Left forelimb (tissue), 1 donor: ENCODE measurements at regions not wholly inside any gene's neighbourhood (a gene's known extent, or its start where the extent isn't known, plus 50 kb on each side); places are given as distances from the start of the nearest gene placed in this dataset.

ENCODE experiments used
- DNase-seq: peaks from one replicate; pipeline ENCODE4 v3.0.0-alpha.2; 2018; ENCODE audit warnings: low spot score

DNA sequence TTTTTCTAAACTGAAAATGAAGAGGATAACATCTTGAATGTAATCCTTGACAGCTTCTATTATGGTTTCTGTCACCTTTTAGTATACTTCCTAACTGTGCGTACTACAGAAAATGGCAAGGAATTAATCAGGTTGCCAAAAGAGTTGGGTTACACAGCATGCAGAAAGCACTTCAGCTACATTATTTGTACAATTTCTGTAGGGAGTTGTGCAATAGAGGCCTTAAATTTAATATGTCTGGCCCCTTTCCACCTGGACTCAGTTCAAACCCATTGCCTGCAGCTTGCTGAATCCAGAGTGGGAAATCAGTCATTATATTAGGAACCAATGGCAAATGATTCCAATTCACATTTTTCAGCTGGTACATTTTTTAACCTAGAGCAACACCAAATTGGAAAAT is 549.7 kb downstream of the CSNK1G3 start:
- DNase-seq = no peak

DNA sequence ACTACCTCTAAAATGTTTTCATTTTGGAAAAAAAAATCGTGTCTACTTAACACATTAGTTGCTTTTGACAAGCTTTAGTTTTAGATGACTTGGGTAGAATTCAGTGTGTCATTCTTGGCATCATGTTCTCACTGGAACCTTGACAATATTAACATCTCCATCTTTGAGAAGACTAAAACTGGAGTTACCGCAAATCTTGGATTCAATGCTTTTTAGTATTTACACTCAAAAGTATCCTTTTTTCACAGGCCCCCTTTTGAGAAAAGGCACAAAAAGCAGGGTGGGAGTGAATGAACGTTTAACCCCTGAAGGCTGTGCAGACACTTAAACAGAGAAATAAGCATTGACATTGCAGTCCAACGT is 549.1 kb downstream of the CSNK1G3 start:
- DNase-seq = no peak

DNA sequence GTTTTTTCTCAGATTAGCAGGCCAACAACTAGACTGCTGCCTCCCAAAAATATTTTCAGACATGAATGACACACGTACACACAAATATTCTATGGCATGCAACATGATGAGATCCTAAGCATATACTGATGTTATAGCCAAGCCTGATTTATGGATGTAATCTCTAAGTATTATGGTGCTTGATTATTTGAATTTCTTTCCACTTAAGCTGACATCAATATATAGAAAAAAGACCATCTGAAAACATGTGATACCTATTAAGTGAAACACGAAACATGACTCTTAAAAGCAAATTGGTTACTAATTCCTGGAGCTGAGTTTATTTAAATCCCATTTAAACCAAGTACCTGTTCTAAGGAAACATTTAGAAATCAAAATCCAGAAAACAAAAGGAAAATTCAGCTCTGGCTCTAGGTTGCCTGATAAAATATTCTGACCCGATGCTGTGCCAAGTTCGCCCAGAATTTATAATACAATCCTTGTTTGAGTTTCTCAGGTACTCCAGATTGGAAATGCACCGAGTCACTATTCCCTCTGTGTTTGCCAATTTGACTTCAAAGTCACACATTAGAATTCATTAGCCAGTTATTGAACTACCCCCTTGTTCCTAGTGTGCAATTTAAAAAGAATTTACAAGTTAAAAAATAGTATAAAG is 548.6 kb downstream of the CSNK1G3 start:
- DNase-seq = no peak

DNA sequence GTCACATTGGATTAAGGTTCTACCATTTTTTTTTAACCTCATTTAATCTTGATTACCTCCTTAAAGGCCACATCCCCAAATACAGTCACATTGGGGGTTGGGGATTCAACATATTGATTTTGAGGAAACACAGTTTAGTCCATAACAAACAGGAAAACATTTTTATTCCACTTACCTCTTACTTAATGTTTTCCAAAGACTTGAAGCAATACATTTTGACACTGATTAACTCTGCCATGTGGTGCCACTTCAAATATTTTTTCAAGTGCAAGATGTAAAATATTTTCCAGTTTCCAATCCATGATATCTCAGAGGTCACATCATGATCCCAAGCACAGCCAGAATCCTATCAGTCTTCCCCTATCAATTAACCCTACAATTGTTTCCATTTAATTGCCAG is 548.0 kb downstream of the CSNK1G3 start:
- no peak for DNase-seq

DNA sequence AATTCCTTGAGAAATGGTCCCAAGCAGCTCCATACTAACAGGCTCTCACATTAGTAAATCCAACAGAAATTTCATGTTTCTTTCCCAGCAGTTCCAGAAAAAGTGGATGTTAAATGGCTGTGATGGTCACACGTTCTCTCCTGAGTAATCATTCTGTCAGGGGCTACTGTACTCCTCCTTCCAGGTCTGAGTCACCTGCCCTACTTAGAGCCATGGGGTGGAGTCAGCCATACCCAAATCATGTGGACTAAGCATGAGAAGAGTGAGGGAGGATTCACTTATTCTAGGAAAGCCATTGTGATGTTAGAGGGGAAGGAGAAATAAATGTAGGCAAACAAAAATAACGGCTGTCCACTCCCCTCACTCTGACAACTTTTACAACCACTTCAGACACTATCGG is 547.2 kb downstream of the CSNK1G3 start:
- DNase-seq = no peak

DNA sequence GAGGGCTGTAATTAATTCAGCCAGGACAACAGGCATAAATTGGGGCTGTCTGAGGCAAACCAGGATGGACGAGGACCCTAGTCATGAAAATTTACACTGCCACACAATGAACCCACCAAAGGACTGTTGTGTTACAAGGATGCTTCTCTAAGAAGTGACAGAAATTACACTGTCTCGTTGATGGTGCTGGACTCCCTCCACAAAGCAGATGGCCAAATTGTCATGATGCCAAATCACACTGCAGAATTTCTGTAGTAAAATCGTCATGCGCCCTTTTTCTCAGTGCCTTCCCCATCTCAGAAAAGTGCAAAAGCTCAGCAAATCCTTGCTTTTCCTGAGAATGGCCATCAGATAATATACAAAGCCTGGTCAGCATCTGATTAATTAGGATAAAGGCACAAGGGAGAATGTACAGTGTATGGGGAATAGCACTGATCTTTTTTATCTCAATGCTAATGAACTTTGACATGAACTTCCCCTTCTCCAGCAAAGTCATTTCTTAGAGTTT is 545.8 kb downstream of the CSNK1G3 start:
- no peak for DNase-seq

DNA sequence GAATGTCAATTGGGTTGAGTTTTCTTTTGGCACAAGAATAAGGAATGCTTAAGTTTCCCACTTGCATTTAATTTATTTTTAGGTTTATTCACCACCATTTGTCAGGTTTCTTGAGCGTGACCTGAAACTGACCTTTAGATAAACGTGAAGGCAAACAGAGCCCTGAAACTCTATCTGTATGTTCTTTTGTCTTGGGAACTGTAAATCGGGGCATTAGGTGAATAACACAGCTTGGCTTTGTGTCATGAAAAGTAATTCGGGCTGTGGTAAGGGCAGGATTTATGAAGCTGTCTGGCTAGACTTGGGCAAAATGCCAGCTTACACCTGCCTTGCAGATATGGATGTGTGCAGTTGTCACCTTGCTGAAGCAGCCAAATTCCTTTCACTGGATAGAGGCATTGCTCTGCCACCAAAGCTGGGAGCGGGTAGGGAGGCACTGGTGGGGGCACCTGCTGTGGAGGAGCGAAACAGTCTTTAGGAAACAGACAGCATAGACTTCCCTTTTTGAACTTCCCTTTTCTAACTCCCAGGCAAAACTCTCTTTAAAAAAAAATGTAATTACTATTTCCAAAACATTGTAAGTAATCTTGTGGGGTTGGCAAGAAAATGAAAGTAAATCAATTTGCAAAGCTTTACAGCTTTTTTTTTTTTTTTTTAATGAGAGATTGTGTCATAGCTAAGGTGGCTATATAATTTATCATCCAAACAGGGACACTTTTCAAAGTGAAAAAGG is 545.2 kb downstream of the CSNK1G3 start:
- no peak for DNase-seq

DNA sequence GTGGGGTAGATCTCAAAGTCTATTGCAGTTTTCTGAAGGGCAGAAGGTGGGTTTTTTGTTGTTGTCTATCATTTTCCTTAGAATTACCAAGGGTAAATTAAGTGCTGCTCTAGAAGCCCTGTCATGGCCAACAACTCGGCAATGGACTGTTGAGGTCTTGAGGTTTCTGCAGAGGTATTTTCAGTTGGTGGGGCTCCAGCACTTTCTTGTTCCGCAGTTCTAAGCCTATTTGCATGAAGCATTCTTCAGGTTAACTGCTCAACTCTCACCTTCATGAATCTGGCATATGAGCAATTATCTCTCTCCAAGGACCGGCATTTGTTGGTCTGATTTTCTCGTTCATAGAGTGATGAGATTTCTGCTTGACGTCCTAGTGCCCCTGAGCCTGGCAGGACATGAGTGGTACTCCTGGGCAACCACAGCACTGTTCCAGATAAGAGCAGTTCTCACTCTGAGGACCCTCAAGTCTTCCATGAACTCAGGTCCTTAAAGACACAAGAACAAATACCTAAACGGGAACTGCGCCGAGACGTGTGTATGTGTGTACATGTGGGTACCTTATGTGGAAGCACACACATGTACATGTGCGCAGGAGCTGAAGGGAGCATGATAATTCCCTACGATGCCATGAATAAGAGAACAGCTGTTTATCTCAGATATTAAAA is 544.5 kb downstream of the CSNK1G3 start:
- no peak for DNase-seq

DNA sequence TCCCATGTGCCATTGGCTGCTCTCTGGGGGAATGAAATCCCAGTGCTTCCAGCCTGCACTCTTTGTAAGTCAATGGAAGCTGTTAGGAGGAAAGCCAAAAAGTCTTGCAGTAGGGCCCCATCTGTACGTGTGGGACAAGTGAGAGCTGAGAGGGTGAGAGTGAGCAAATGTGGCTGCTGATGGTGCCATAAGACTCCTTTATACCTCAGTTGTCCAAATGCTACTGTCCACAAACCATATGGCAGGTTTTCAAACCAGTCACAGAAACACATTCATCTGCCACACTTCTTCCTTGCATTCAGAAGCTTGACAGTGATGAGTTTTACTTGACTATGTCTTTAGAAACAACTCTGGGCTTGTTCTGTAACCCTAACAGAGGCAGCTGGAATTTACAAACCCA is 543.8 kb downstream of the CSNK1G3 start:
- DNase-seq = no peak

DNA sequence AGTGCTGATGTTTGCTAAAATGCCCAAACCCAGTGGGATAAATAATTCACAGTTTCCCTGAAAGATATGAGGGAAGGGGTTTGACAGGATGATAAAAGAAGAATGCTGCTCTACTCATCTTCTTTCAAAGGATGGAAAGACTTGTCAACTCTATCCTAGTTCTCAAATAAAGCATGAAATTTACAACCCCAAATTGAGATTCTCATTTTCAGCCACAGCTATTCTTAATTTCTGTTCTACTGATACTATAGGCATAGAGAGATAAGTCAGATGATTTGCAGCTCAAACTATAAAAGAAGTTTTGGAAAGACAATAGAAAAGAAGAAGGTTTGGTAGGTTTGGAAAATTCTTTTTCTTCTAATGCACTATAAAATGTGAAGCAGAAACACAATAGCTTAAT is 542.6 kb downstream of the CSNK1G3 start:
- DNase-seq = no peak

DNA sequence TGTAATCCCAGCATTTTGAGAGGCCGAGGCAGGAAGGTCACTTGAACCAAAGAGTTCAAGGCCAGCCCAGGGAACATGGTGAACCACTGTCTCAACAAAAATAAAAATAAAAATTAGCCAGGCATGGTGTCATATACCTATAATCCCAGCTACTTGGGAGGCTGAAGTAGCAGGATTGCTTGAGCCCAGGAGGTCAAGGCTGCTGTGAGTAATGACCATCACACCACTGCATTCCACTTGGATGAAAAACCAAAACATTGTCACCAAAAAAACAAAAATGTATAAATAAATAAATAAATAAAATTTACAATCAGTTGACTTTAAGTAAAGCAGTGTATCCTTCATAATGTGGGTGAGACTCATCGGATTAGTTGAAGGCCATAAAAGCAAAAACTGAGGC is 541.4 kb downstream of the CSNK1G3 start:
- no peak for DNase-seq

DNA sequence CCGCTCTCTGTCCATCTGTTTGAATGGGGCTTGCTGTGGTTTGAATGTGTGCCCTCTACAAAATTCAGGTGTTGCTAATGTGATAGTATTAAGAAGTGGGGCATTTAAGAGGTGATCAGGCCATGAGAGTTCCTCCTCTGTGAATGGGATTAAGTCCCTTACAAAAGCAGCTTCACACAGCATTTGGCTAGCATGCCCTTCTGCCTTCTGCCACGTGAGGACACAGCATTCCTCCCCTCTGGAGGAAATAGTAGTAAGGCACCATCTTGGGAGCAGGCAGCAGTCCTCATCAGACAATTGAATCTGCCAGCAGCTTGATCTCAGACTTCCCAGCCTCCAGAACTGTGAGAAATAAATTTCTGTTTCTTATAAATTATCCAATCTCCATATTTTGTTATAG is 540.2 kb downstream of the CSNK1G3 start:
- DNase-seq = no peak

DNA sequence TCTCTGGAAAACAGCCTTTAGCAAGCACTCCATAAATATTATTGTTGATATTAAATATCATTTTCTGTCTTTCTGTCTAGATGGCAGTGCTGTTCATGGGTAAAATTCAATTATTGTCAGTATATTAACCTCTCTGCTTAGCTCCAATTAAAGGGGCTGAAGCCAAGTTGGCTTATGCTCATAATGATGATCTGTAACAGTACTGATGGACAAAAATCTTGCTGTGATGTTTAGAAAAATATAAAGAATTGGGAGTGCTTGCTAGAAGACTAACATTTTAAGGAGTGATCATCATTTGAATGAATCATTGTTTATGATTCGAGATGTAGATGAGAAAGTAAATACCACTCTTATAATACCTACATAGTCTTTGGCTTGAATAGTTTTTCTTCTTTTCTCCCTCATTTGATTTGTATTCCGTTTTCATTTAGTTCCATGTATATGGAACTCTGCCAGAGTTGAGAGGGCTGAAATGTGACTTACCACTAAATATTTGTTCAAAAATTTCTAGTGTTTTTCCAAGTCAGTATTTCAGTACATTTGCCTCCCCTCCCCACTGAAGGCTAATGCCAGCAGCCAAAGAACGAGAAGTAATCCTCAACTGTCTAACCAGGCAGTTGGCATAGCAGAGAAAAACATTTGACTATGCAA is 538.3 kb downstream of the CSNK1G3 start:
- DNase-seq = no peak

DNA sequence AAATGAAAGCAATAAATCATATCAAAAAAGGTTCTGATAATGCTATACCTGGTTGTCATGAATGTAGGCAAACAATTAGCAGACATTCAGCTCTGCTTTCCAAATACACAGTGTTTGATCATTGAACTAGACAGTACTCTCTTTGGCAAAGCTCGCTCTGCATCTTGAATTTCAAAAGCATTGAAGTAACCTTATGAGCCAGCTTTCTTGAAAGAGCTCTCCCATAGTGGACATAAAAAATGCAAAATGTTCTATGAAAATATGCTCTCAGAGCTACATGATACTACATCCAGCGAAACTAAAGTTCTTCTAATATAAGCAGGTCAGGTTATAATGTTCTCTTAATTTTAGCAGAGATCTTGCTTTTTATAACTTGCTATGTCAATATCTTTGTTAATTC is 533.4 kb downstream of the CSNK1G3 start:
- no peak for DNase-seq

DNA sequence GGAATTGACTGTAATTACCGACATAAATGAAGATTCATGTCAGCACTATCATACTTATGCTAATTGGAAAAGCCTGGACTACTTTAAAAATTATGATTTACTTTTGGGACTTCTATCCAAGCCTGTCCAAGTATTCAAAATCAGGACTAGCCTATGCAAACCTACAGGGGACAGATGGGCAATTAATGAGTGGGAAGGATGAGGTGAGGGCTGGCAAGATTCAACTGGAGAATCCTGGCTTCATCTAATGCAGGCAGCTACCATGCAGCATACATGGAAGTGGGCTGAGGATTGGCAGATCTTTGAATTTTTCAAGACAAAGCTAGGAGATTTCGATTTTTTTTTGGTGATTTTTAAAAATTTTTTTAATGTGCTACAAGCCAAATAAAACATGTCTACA is 532.6 kb downstream of the CSNK1G3 start:
- no peak for DNase-seq

DNA sequence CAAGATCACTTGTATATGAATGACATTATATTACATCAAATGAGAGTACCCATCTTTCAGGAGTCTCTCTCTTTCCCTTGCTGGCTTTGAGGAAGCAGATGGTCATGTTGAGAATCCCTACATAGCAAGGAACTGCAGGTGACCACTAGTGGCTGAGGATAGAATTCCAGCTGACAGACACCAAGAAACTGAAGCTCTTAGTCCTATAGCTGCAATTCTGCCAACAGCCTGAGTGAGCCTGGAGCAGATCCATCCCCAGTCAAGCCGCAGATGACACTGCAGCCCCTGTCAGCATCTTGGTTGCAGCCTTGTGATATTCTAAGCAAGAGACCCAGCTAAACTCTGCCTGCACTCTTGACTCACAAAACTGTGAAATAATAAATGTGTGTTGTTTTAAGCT is 531.5 kb downstream of the CSNK1G3 start:
- no peak for DNase-seq

DNA sequence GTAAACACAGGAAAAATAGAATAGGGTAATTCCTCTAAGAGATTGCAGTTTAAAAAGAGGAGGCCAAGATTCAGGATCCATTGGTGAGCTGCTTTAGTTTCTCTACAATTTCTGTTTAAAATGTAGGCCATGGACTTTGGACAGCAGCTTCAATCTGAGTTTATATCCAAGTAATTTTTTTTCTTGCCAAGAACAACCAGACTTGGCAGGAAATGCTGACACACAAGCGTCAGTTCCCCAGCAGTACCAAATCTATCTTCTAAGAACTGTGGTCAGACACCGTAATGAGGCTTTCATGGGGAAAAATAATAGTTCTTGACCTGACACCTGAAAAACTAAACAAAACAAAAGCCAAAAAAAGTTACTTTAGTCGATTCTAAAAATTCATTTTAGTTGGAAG is 528.8 kb downstream of the CSNK1G3 start:
- no peak for DNase-seq

DNA sequence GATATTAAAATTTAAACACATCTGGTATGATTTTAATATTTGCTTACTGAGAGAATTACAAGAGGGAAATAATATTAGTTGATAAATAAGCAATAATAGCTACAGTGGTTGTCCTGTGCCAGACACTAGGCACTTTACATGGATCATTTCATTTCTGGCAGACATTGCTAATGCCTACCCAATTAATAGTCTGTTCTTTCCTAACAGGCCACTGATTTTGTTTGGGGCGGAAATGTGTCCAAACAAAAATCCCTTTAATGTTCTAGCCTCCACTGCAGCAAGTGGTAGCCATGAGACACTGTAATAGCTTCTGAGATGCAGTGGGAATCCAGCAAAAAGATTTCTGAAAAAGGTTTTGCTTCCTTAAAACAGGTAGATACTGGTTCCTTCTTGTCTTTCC is 527.4 kb downstream of the CSNK1G3 start:
- DNase-seq = no peak

DNA sequence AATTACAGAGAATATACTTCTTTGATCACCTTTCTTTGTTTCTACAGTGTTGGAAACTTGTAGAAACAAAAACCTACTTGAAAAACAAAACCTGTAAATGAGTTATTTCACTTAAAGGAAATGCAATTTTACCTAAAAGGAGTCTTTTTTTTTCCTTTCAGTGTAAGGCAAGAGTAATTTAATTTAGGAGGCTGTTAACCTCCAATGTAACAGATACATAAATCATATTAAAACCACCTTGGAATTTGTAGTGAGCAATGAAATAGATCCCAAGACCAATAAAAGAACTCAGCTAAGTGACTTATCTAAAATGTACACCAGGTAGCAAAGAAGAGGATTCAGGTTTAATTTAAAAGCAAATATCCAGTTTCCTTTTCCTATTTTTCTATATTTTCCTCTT is 524.8 kb downstream of the CSNK1G3 start:
- no peak for DNase-seq

DNA sequence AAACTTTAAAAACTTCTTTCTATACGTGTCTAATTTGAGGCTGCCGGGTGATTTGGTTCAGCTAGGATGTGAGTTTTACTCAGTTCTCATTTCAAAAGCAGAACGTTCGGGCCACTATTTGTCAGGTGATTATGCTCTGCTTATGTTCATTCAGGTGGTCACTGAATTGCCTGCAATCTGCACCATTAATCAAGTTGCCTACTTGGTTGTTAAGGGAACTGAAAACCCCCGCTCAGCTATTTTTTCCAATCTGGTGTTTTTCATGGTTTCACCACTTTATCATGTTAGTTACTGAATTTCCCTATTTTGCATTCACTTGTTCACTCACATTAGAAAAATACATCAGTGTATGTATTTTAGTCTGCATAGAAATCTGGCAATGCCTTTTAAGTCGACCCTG is 523.0 kb downstream of the CSNK1G3 start:
- DNase-seq = no peak

DNA sequence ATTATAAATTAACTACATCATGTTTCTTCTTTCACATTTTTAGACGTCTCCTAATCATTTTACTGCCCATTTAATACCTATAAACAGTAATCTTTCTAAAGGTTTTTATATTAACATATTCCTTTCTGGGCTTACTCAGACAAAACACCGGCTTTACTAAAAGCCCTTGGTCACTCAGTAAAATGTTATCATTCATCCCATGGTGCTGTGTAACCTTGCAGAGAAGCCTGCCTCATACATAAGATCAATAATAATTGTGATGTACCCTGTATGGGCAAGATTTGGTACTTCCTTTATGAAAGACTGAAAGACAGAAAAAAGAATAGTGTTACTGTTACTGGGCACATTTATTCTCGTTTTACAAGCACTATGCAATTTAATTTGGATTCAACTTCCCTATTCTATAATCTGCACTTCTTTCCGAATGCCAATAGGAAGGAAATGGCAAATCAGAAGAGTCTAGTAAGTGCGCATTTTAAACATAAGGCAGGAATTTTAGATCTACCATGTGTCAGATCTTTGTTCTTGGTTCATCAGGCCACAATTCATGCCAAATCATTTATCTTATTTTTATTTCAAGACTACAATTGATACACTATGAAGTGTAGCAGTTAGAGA is 522.2 kb downstream of the CSNK1G3 start:
- no peak for DNase-seq

DNA sequence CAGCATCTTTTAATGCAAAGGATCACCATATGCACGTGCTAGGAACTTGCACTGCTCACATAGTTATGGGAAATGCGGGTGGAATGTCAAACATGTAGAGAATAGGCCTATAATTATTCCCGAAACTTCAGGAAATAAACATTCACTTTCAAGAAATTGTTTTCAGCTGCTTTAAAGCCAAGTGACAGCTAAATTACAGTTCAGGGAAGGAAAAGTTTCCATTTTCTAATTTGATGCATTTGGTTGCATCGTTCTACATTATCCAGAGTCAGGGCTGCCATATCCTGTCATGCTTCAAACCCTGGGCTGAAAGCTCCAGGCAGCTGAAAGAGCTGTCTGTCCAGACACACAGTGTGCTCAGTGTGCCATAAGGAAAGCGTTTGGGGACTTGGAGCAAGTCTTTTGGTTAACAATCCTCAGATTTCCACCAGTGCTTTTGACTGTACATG is 518.1 kb downstream of the CSNK1G3 start:
- no peak for DNase-seq
